Body of pancreas (tissue), 4 donors: ENCODE measurements at regions not wholly inside any gene's neighbourhood (a gene's known extent, or its start where the extent isn't known, plus 50 kb on each side); places are given as distances from the start of the nearest gene placed in this dataset.
"Not testable (repeated sequence)": the region's sequence is repeated elsewhere in the genome, so short reads cannot be mapped to it uniquely, and the experiment has no call there.

Experiments
- ATAC-seq: fragments of 150-250 bp; one replicate; pipeline ENCODE4 v1.9.1; 2016
- DNase-seq, 4 donors: peaks; one replicate each; pipeline ENCODE4 v3.0.0-alpha.2; 2019
- H3K27ac ChIP-seq, 4 donors: fragments of 200-600 bp; sonication (generic); 1 replicate in 3 of 4; 2 replicates in 1 of 4; pipeline versions ENCODE4 v1.5.1 to v1.6.1; 2016 to 2019; ENCODE audit warnings: mild to moderate bottlenecking in 1 of 4, mixed read lengths in 1 of 4, moderate library complexity in 1 of 4
- H3K27me3 ChIP-seq, 2 donors: fragments of 200-600 bp; sonication (generic); one replicate each; pipeline ENCODE4 v1.6.0; 2016; ENCODE audit warnings: mild to moderate bottlenecking in 1 of 2
- H3K36me3 ChIP-seq, 2 donors: fragments of 200-600 bp; sonication (generic); replicated peaks in 1 of 2; 2 replicates each; pipeline ENCODE4 v1.5.1; 2016; ENCODE audit warnings: low read depth in 2 of 2; ENCODE audit not compliant: insufficient read depth in 1 of 2
- H3K4me1 ChIP-seq: fragments of 200-600 bp; sonication (generic); one replicate; pipeline ENCODE4 v1.6.0; 2016
- H3K4me3 ChIP-seq, 2 donors: fragments of 200-600 bp; sonication (generic); 1 replicate in 1 of 2; 2 replicates in 1 of 2; pipeline ENCODE4 v1.5.1; 2016 to 2019
- H3K9me3 ChIP-seq, 3 donors: fragments of 200-600 bp; sonication (generic); 1 replicate in 2 of 3; 2 replicates in 1 of 3; pipeline ENCODE4 v1.5.1; 2016
- POLR2A ChIP-seq, 3 donors: fragments of 450-650 bp; IDR thresholded peaks; one replicate each; pipeline ENCODE4 v1.6.1; 2016; ENCODE audit warnings: antibody characterized with exemption in 3 of 3, mild to moderate bottlenecking in 2 of 3
- WGBS, 2 donors: methylation state at CpG; one replicate each; pipeline ENCODE4 v1.1.5; 2017; 5-methylcytosine and 5-hydroxymethylcytosine counted together
- intact Hi-C: fragments of 100-400 bp; cut with DNase I; formaldehyde crosslinking; loops from one replicate; pipeline ENCODE4 v1.15.1; 2023
- TF ChIP-seq, protein P1 (sequence below), 7 experiments: fragments of 450-650 bp in 4 of 7; fragments of 200-600 bp in 3 of 7; sonication (generic) in 3 of 7; IDR thresholded peaks; one replicate each; pipeline ENCODE4 v1.5.1; 2016 to 2019; ENCODE audit warnings: antibody characterized with exemption in 7 of 7

- Histone ChIP-seq H3K27ac (no peak overlapping the region), H3K27me3 (no peaks in the 10 kb centered on the region), H3K9me3 (no peaks in the 10 kb centered on the region), H3K36me3 (no peaks in the 10 kb centered on the region), H3K4me1 (no peaks in the 10 kb centered on the region), H3K4me3 (no peak overlapping the region)
- no peak for ATAC-seq
- intact Hi-C loops, result no loop called here
- TF ChIP-seq, protein P1, sequence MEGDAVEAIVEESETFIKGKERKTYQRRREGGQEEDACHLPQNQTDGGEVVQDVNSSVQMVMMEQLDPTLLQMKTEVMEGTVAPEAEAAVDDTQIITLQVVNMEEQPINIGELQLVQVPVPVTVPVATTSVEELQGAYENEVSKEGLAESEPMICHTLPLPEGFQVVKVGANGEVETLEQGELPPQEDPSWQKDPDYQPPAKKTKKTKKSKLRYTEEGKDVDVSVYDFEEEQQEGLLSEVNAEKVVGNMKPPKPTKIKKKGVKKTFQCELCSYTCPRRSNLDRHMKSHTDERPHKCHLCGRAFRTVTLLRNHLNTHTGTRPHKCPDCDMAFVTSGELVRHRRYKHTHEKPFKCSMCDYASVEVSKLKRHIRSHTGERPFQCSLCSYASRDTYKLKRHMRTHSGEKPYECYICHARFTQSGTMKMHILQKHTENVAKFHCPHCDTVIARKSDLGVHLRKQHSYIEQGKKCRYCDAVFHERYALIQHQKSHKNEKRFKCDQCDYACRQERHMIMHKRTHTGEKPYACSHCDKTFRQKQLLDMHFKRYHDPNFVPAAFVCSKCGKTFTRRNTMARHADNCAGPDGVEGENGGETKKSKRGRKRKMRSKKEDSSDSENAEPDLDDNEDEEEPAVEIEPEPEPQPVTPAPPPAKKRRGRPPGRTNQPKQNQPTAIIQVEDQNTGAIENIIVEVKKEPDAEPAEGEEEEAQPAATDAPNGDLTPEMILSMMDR (IDR thresholded peaks at IDR 0.05), result no peak
- no peak for TF ChIP-seq POLR2A (IDR thresholded peaks at IDR 0.05)
- WGBS, 2 donors, result 12 to 25% methylated on average over 9 of the region's 9 CpGs
- DNase-seq, result no peak
Measured at GRCh38 chr15:96648866-96649265, 318.4 kb downstream of the NR2F2 start.

- no peaks in the 10 kb centered on the region for H3K27me3 ChIP-seq
- no peak overlapping the region for H3K27ac ChIP-seq
- TF ChIP-seq, protein P1 (IDR thresholded peaks at IDR 0.05), result no peak
- no peak for TF ChIP-seq POLR2A (IDR thresholded peaks at IDR 0.05)
- no peak overlapping the region for H3K4me3 ChIP-seq
- no peaks in the 10 kb centered on the region for H3K4me1 ChIP-seq
- no peak for ATAC-seq
- 36 to 50% methylated on average over 1 of the region's 1 CpG for WGBS, 2 donors
- H3K36me3 ChIP-seq, result no peaks in the 10 kb centered on the region
- DNase-seq, result no peak
- intact Hi-C loops, result no loop called here
- H3K9me3 ChIP-seq, result no peaks in the 10 kb centered on the region
Measured at GRCh38 chr15:96657096-96657495, 326.6 kb downstream of the NR2F2 start.

DNA sequence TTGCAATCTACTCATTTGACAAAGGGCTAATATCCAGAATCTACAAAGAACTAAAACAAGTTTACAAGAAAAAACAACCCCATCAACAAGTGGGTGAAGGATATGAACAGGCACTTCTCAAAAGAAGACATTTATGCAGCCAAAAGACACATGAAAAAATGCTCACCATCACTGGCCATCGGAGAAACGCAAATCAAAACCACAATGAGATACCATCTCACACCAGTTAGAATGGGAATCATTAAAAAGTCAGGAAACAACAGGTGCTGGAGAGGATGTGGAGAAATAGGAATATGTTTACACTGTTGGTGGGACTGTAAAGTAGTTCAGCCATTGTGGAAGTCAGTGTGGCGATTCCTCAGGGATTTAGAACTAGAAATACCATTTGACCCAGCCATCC is 336.5 kb downstream of the NR2F2 start:
- H3K9me3 ChIP-seq, H3K27me3 ChIP-seq, DNase-seq, H3K4me1 ChIP-seq, H3K27ac ChIP-seq, H3K4me3 ChIP-seq, ATAC-seq, H3K36me3 ChIP-seq, intact Hi-C loops: not testable (repeated sequence)
- 65 to 68% methylated on average over 3 of the region's 3 CpGs for WGBS, 2 donors

DNA sequence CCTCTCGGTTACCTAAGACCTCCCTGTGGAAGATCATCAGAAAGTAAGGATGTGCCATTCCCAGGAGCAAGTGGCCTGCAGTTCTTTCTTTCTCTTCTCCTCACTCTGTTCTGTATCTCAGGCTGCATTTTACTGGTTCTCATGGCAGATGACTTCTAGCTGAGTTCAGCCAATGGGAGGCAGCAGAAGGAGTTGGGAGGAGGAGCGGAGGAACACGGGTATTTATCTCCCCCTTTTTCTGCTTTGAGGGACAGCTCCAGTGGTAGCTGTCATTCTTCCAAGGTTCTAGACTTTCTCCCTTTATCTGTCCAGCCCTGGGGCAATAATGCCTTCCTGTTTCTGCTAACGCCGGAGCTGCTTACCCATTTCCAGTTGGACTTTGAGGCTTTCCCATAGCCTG is 339.9 kb downstream of the NR2F2 start:
- Histone ChIP-seq H3K36me3 (no peaks in the 10 kb centered on the region), H3K27ac (no peak overlapping the region), H3K9me3 (no peaks in the 10 kb centered on the region), H3K4me1 (no peaks in the 10 kb centered on the region), H3K4me3 (no peak overlapping the region), H3K27me3 (no peaks in the 10 kb centered on the region)
- ATAC-seq (no peak), DNase-seq (no peak)
- intact Hi-C loops, result no loop called here
- WGBS, 2 donors, result 67 to 76% methylated on average over 5 of the region's 5 CpGs
- TF ChIP-seq, protein P1 (IDR thresholded peaks at IDR 0.05), result no peak
- no peak for TF ChIP-seq POLR2A (IDR thresholded peaks at IDR 0.05)

DNA sequence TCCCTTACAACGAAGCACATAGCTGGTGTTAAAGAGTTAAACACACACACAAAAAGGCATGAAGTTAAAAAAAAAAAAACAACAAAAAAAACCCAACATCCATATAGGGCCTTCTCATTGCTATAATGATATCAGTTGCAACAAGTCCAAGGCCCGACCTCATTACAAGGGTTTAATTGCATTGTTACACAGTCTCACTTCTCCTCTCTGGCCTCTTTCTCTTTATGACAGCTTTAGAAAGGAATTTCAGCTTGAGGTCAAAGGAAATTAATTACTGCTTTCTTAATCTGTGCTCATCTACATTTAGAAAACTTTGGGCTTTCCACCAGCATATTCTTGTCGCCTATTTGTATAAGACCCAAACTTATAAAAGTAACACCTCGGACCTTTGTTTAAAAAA is 342.1 kb downstream of the NR2F2 start:
- 60 to 66% methylated on average over 4 of the region's 4 CpGs for WGBS, 2 donors
- ATAC-seq (no peak), DNase-seq (no peak)
- no peaks in the 10 kb centered on the region for H3K36me3 ChIP-seq
- intact Hi-C loops, result no loop called here
- no peaks in the 10 kb centered on the region for H3K27me3 ChIP-seq
- H3K9me3 ChIP-seq, result no peaks in the 10 kb centered on the region
- TF ChIP-seq, protein P1 (IDR thresholded peaks at IDR 0.05), result no peak
- no peak for TF ChIP-seq POLR2A (IDR thresholded peaks at IDR 0.05)
- H3K4me3 ChIP-seq, result no peak overlapping the region
- H3K4me1 ChIP-seq, result no peaks in the 10 kb centered on the region
- H3K27ac ChIP-seq, result no peak overlapping the region
